Heart right ventricle (tissue), 16 donors: ENCODE measurements at regions not wholly inside any gene's neighbourhood (a gene's known extent, or its start where the extent isn't known, plus 50 kb on each side); places are given as distances from the start of the nearest gene placed in this dataset.
A peak's percentile ranks its signal among the peaks of the same experiment; 100 is the strongest.

Experiments
- ATAC-seq, 8 donors: fragments of 200-7000 bp; cut with Tn5 transposase; one replicate each; pipeline ENCODE4 v1.9.1; 2020; ENCODE audit warnings: mild to moderate bottlenecking in 8 of 8, moderate library complexity in 8 of 8, moderate number of reproducible peaks in 1 of 8
- DNase-seq, 2 donors: peaks; one replicate each; pipeline ENCODE4 v3.0.0-alpha.2; 2020
- H3K27ac ChIP-seq, 10 donors: fragments of 200-600 bp; sonication (generic) in 2 of 10; one replicate each; pipeline versions ENCODE4 v1.5.0 to v1.8.0; 2020 to 2022; ENCODE audit warnings: mild to moderate bottlenecking in 3 of 10
- H3K27me3 ChIP-seq, 7 donors: fragments of 200-600 bp; one replicate each; pipeline ENCODE4 v1.8.0; 2021 to 2022; ENCODE audit warnings: mild to moderate bottlenecking in 2 of 7
- H3K36me3 ChIP-seq, 9 donors: fragments of 200-600 bp; sonication (generic) in 1 of 9; one replicate each; pipeline versions ENCODE4 v1.5.0 to v1.8.0; 2020 to 2022; ENCODE audit warnings: mild to moderate bottlenecking in 2 of 9
- H3K4me1 ChIP-seq, 9 donors: fragments of 200-600 bp; sonication (generic) in 1 of 9; one replicate each; pipeline versions ENCODE4 v1.5.0 to v1.8.0; 2020 to 2022; ENCODE audit warnings: mild to moderate bottlenecking in 4 of 9
- H3K4me3 ChIP-seq, 10 donors: fragments of 200-600 bp; sonication (generic) in 2 of 10; one replicate each; pipeline versions ENCODE4 v1.5.0 to v1.8.0; 2020 to 2022; ENCODE audit warnings: mild to moderate bottlenecking in 7 of 10, moderate library complexity in 2 of 10
- H3K9me3 ChIP-seq, 11 donors: fragments of 200-600 bp in 10 of 11; sonication (generic) in 2 of 11; one replicate each; pipeline versions ENCODE4 v1.5.0 to v1.8.0; 2013 to 2022; ENCODE audit warnings: mild to moderate bottlenecking in 2 of 11, control low read depth in 1 of 11, moderate library complexity in 1 of 11
- WGBS, 2 donors: extraction: QIAGEN DNeasy Blood & Tissue Kit; methylation state at CpG; one replicate each; pipeline ENCODE4 v1.1.7; 2013; ENCODE audit warnings: inconsistent platforms in 1 of 2; 5-methylcytosine and 5-hydroxymethylcytosine counted together
- intact Hi-C, 10 donors: fragments of 100-400 bp; cut with DNase I; formaldehyde crosslinking; loops; one replicate each; pipeline versions ENCODE4 v1.11.1 to v1.14.2; 2022
- TF ChIP-seq, protein P1 (sequence below), 9 donors: fragments of 200-600 bp; sonication (generic) in 2 of 9; IDR thresholded peaks; one replicate each; pipeline versions ENCODE4 v1.5.0 to v1.8.0; 2021 to 2022; ENCODE audit warnings: antibody characterized with exemption in 9 of 9, mild to moderate bottlenecking in 5 of 9, moderate library complexity in 1 of 9
- donor health status: Arrhythmogenic right ventricular cardiomyopathy.
- donor health status: ischemic (EF 13 %, LVEDD 7.1; RV severe dilation, severe dysfunction).
- donor health status: healthy with polysubstance abuse.
- donor health status: DM: no; HTN: yes; CAD: no.
- donor health status: DM: no; HTN: no; CAD: no.
- donor health status: ischemic (EF 25% LVEDD 6.9; RV normal size, moderate dysfunction).
- donor health status: ischemic (EF 25% LVEDD 5.7; RV mildly dilated, moderate dysfunction).
- donor health status: healthy.
- donor health status: DM: yes; HTN: yes; CAD: no.
- donor health status: Ischemic cardiomyopathy.
- donor health status: ischemic (EF 35%, LVEDD 5.7; RV mildly dilated, moderate dysfunction).
- donor health status: nonischemic (EF 11% LVEDD 7.7; RV severe dilation, severe dysfunction).
- donor health status: DM: yes; HTN: yes; CAD: no.
- donor health status: PGD.
- donor health status: ischemic (EF 29% LVEDD 5.4; RV normal size, mild dysfunction).
- donor health status: nonischemic (EF 23%, LVEDD 6.1; RV moderate dilation, normal function).

- WGBS, 2 donors, result 90 to 96% methylated on average over 2 of the region's 2 CpGs
- intact Hi-C loops, result no loop called here
- Histone ChIP-seq H3K4me3 (no peak overlapping the region), H3K36me3 (no peaks in the 10 kb centered on the region), H3K27me3 (no peaks in the 10 kb centered on the region), H3K4me1 (peaks cover 0 to 17% (median 9%) of the 10 kb centered on the region in 9 donors), H3K9me3 (no peaks in the 10 kb centered on the region), H3K27ac (no peak overlapping the region)
- TF ChIP-seq, protein P1, sequence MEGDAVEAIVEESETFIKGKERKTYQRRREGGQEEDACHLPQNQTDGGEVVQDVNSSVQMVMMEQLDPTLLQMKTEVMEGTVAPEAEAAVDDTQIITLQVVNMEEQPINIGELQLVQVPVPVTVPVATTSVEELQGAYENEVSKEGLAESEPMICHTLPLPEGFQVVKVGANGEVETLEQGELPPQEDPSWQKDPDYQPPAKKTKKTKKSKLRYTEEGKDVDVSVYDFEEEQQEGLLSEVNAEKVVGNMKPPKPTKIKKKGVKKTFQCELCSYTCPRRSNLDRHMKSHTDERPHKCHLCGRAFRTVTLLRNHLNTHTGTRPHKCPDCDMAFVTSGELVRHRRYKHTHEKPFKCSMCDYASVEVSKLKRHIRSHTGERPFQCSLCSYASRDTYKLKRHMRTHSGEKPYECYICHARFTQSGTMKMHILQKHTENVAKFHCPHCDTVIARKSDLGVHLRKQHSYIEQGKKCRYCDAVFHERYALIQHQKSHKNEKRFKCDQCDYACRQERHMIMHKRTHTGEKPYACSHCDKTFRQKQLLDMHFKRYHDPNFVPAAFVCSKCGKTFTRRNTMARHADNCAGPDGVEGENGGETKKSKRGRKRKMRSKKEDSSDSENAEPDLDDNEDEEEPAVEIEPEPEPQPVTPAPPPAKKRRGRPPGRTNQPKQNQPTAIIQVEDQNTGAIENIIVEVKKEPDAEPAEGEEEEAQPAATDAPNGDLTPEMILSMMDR (IDR thresholded peaks at IDR 0.05), result peak in 1 of 9 donors; percentile 26
- no peak for ATAC-seq
- no peak for DNase-seq
These were observed 932.9 kb downstream of the QKI start for GRCh38 chr6:164347455-164347854.

- H3K27ac ChIP-seq, result no peak overlapping the region
- H3K4me3 ChIP-seq, result no peak overlapping the region
- intact Hi-C loops, result no loop called here
- no peaks in the 10 kb centered on the region for H3K27me3 ChIP-seq
- ATAC-seq (peak in 2 of 8 donors; percentile 30 to 36), DNase-seq (no peak)
- TF ChIP-seq, protein P1 (IDR thresholded peaks at IDR 0.05), result peak in 1 of 9 donors; percentile 13
- no peaks in the 10 kb centered on the region for H3K9me3 ChIP-seq
- H3K4me1 ChIP-seq, result peaks cover 0 to 17% (median 9%) of the 10 kb centered on the region in 9 donors
- no peaks in the 10 kb centered on the region for H3K36me3 ChIP-seq
These were observed 932.1 kb downstream of the QKI start for GRCh38 chr6:164346631-164347030.

DNA sequence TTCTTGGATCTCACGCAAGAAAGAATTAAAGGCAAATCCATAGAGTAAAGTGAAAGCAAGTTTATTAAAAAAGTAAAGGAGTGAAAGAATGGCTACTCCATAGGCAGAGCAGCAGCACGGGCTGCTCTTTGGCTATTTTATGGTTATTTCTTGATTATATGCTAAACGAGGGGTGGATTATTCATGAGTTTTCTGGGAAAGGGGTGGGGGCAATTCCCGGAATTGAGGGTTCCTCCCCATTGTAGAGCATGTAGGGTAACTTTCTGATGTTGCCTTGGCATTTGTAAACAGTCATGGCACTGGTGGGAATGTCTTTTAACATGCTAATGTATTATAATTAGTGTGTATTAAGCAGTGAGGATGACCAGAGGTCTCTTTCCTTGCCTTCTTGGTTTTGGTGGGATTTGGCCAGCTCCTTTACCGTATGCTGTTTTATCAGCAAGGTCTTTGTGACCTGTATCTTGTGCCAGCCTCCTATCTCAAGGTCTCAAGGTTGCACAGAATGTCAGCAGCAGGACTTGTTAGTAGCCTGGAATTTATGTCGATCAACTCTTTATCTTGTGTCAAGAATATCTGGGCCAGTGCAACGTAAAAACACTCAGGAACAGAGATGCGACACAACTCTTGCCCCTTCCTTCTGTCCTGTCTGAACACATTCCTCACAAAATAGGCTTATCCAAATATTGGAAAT, 931.4 kb downstream of the QKI start:
- Histone ChIP-seq H3K27ac (peak overlapping the region in 8 of 10 donors; percentile 3 to 54 (median 30)), H3K4me3 (no peak overlapping the region), H3K36me3 (no peaks in the 10 kb centered on the region), H3K27me3 (no peaks in the 10 kb centered on the region), H3K9me3 (no peaks in the 10 kb centered on the region), H3K4me1 (peaks cover 0 to 17% (median 9%) of the 10 kb centered on the region in 9 donors)
- ATAC-seq, result no peak
- 57 to 62% methylated on average over 8 of the region's 8 CpGs for WGBS, 2 donors
- DNase-seq, result no peak
- TF ChIP-seq, protein P1 (IDR thresholded peaks at IDR 0.05), result no peak
- intact Hi-C loops, result no loop called here

GRCh38 chr6:164345327-164345726, 930.8 kb downstream of the QKI start:
- ATAC-seq (peak in 3 of 8 donors; percentile 32 to 50 (median 47)), DNase-seq (no peak)
- TF ChIP-seq, protein P1 (IDR thresholded peaks at IDR 0.05), result no peak
- no peak overlapping the region for H3K4me3 ChIP-seq
- WGBS, 2 donors, result 44 to 54% methylated on average over 3 of the region's 3 CpGs
- peaks cover 0 to 17% (median 9%) of the 10 kb centered on the region in 9 donors for H3K4me1 ChIP-seq
- intact Hi-C loops, result no loop called here
- peak overlapping the region in 8 of 10 donors; percentile 7 to 54 (median 36) for H3K27ac ChIP-seq
- no peaks in the 10 kb centered on the region for H3K9me3 ChIP-seq
- no peaks in the 10 kb centered on the region for H3K27me3 ChIP-seq
- no peaks in the 10 kb centered on the region for H3K36me3 ChIP-seq
